LNCaP clone FGC (cell line): ENCODE measurements at regions not wholly inside any gene's neighbourhood (a gene's known extent, or its start where the extent isn't known, plus 50 kb on each side); places are given as distances from the start of the nearest gene placed in this dataset.

Experiments used
- DNase-seq: peaks from one replicate; pipeline ENCODE4 v3.0.0-alpha.2; 2011; ENCODE audit warnings: low read depth
- H3K4me3 ChIP-seq: 2 replicates; pipeline ENCODE4 v1.5.1; 2011; ENCODE audit warnings: mild to moderate bottlenecking, low read depth, low read length, control low read depth
- CTCF ChIP-seq: IDR thresholded peaks from 2 replicates; pipeline ENCODE4 v1.5.1; 2012; ENCODE audit warnings: mild to moderate bottlenecking; ENCODE audit not compliant: control insufficient read depth, insufficient read depth; ENCODE audit errors: extremely low read depth

GRCh38 chr2:195536906-195537305 lies 120.1 kb upstream of the SLC39A10 start:
- H3K4me3 ChIP-seq, result no peak overlapping the region
- DNase-seq, result no peak
- TF ChIP-seq CTCF, result no peak

- TF ChIP-seq CTCF, result no peak
- no peak for DNase-seq
These were observed 121.0 kb upstream of the SLC39A10 start for GRCh38 chr2:195535911-195536522.

GRCh38 chr2:195534971-195535370 lies 122.1 kb upstream of the SLC39A10 start:
- TF ChIP-seq CTCF, result no peak
- no peak for DNase-seq
- no peak overlapping the region for H3K4me3 ChIP-seq

More at GRCh38 chr2:195535911-195536522, 121.0 kb upstream of the SLC39A10 start:
- no peak overlapping the region for H3K4me3 ChIP-seq

- H3K4me3 ChIP-seq, result no peak overlapping the region
- DNase-seq, result no peak
- TF ChIP-seq CTCF, result no peak
These were observed 123.0 kb upstream of the SLC39A10 start for GRCh38 chr2:195533771-195534642.

GRCh38 chr2:195532628-195533271 lies 124.3 kb upstream of the SLC39A10 start:
- H3K4me3 ChIP-seq, result no peak overlapping the region
- TF ChIP-seq CTCF, result no peak
- DNase-seq, result no peak

GRCh38 chr2:195532255-195532627 lies 124.8 kb upstream of the SLC39A10 start:
- no peak overlapping the region for H3K4me3 ChIP-seq
- no peak for TF ChIP-seq CTCF
- DNase-seq, result no peak
